ENCODE measurements at regions not wholly inside any gene's neighbourhood (a gene's known extent, or its start where the extent isn't known, plus 50 kb on each side); places are given as distances from the start of the nearest gene placed in this dataset.

- DNase-seq, result no peak
These were observed 709.0 kb downstream of the TBC1D22A start for GRCh38 chr22:47471406-47471805.

GRCh38 chr22:47465809-47466208 lies 703.4 kb downstream of the TBC1D22A start:
- no peak for DNase-seq

- DNase-seq, result no peak
These were observed 702.8 kb downstream of the TBC1D22A start for GRCh38 chr22:47465222-47465621.

GRCh38 chr22:47463220-47463619 lies 700.8 kb downstream of the TBC1D22A start:
- no peak for DNase-seq

- peak in 1 of 56 donors; percentile 14 for DNase-seq
These were observed 698.4 kb downstream of the TBC1D22A start for GRCh38 chr22:47460861-47461260.

GRCh38 chr22:47460176-47460575 lies 697.7 kb downstream of the TBC1D22A start:
- DNase-seq, result peak in 16 of 56 donors; percentile 1 to 48 (median 20)

GRCh38 chr22:47458348-47458747 lies 695.9 kb downstream of the TBC1D22A start:
- no peak for DNase-seq

GRCh38 chr22:47457509-47458300 lies 695.3 kb downstream of the TBC1D22A start:
- DNase-seq, result no peak

GRCh38 chr22:47457021-47457420 lies 694.6 kb downstream of the TBC1D22A start:
- no peak for DNase-seq

- DNase-seq, result no peak
These were observed 693.6 kb downstream of the TBC1D22A start for GRCh38 chr22:47456031-47456430.

- DNase-seq, result no peak
These were observed 690.6 kb downstream of the TBC1D22A start for GRCh38 chr22:47453049-47453448.

- no peak for DNase-seq
These were observed 689.7 kb downstream of the TBC1D22A start for GRCh38 chr22:47452184-47452583.

GRCh38 chr22:47450876-47451475 lies 688.5 kb downstream of the TBC1D22A start:
- DNase-seq, result peak in 4 of 56 donors; percentile 6 to 14 (median 10)

- DNase-seq, result no peak
These were observed 687.2 kb downstream of the TBC1D22A start for GRCh38 chr22:47449508-47450270.

GRCh38 chr22:47448231-47449223 lies 686.1 kb downstream of the TBC1D22A start:
- no peak for DNase-seq

- DNase-seq, result no peak
These were observed 684.7 kb downstream of the TBC1D22A start for GRCh38 chr22:47446821-47447810.

- no peak for DNase-seq
These were observed 683.9 kb downstream of the TBC1D22A start for GRCh38 chr22:47446331-47446730.

- DNase-seq, result no peak
These were observed 683.4 kb downstream of the TBC1D22A start for GRCh38 chr22:47445716-47446290.

GRCh38 chr22:47445212-47445611 lies 682.8 kb downstream of the TBC1D22A start:
- no peak for DNase-seq

Measured in amygdala (tissue), 56 donors.